GM23338 (cell line): ENCODE measurements at regions not wholly inside any gene's neighbourhood (a gene's known extent, or its start where the extent isn't known, plus 50 kb on each side); places are given as distances from the start of the nearest gene placed in this dataset.
A peak's percentile ranks its signal among the peaks of the same experiment; 100 is the strongest.

Source experiments
- ATAC-seq: fragments of 200-7000 bp; cut with Tn5 transposase; 3 replicates; pipeline ENCODE4 v1.9.1; 2020
- DNase-seq: peaks from one replicate; pipeline ENCODE4 v3.0.0-alpha.2; 2015; ENCODE audit warnings: low spot score
- H2AFZ ChIP-seq: fragments of 200-600 bp; sonication (generic); 2 replicates; pipeline ENCODE4 v1.8.0; 2016; ENCODE audit warnings: antibody characterized with exemption, mild to moderate bottlenecking, moderate library complexity
- H3F3A ChIP-seq: fragments of 200-600 bp; sonication (generic); replicated peaks from 2 replicates; pipeline ENCODE4 v1.8.0; 2017; ENCODE audit warnings: antibody characterized with exemption, mixed run types, low read depth
- H3K27ac ChIP-seq: fragments of 200-600 bp; sonication (generic); 2 replicates; pipeline ENCODE4 v1.6.1; 2016; ENCODE audit warnings: low read depth
- H3K27me3 ChIP-seq: fragments of 200-600 bp; sonication (generic); 2 replicates; pipeline ENCODE4 v1.8.0; 2016; ENCODE audit warnings: mild to moderate bottlenecking, mixed run types, moderate library complexity; ENCODE audit not compliant: insufficient read depth
- H3K36me3 ChIP-seq: fragments of 200-600 bp; sonication (generic); 2 replicates; pipeline ENCODE4 v1.8.0; 2016; ENCODE audit warnings: mild to moderate bottlenecking; ENCODE audit not compliant: insufficient read depth
- H3K4me1 ChIP-seq: fragments of 200-600 bp; sonication (generic); 2 replicates; pipeline ENCODE4 v1.8.0; 2016; ENCODE audit warnings: mild to moderate bottlenecking, moderate library complexity; ENCODE audit not compliant: insufficient read depth
- H3K4me2 ChIP-seq: fragments of 200-600 bp; sonication (generic); 2 replicates; pipeline ENCODE4 v1.7.1; 2017; ENCODE audit warnings: mixed run types
- H3K4me3 ChIP-seq: fragments of 200-600 bp; sonication (generic); 2 replicates; pipeline ENCODE4 v1.6.1; 2016; ENCODE audit warnings: mixed run types
- H3K79me2 ChIP-seq: fragments of 200-600 bp; sonication (generic); replicated peaks from 2 replicates; pipeline ENCODE4 v1.8.0; 2017; ENCODE audit warnings: mild to moderate bottlenecking; ENCODE audit not compliant: insufficient read depth
- H3K9me2 ChIP-seq: fragments of 200-600 bp; sonication (generic); 2 replicates; pipeline ENCODE4 v1.8.0; 2017; ENCODE audit not compliant: insufficient read depth
- H4K20me1 ChIP-seq: fragments of 200-600 bp; sonication (generic); replicated peaks from 2 replicates; pipeline ENCODE4 v1.8.0; 2017; ENCODE audit warnings: mild to moderate bottlenecking; ENCODE audit not compliant: insufficient read depth
- H3K27ac Mint-ChIP-seq: 2 replicates; pipeline ENCODE4 v1.8.0; 2020; ENCODE audit warnings: inconsistent platforms, mild to moderate bottlenecking, moderate library complexity, mixed read lengths
- H3K27me3 Mint-ChIP-seq: 3 replicates; pipeline ENCODE4 v1.8.0; 2022; ENCODE audit warnings: low read depth, mild to moderate bottlenecking, moderate library complexity, mixed read lengths, inconsistent platforms; ENCODE audit not compliant: insufficient read depth, poor library complexity
- H3K36me3 Mint-ChIP-seq: 3 replicates; pipeline ENCODE4 v1.8.0; 2021; ENCODE audit warnings: low read depth, mild to moderate bottlenecking, inconsistent platforms, moderate library complexity, mixed read lengths
- H3K4me1 Mint-ChIP-seq: 3 replicates; pipeline ENCODE4 v1.8.0; 2020; ENCODE audit warnings: mild to moderate bottlenecking, inconsistent platforms, mixed read lengths
- H3K4me3 Mint-ChIP-seq: 3 replicates; pipeline ENCODE4 v1.8.0; 2021; ENCODE audit warnings: moderate library complexity, mild to moderate bottlenecking, inconsistent platforms, mixed read lengths
- H3K9me3 Mint-ChIP-seq: 3 replicates; pipeline ENCODE4 v1.8.0; 2020; ENCODE audit warnings: moderate library complexity, mild to moderate bottlenecking, inconsistent platforms, mixed read lengths
- CTCF ChIP-seq, 2 experiments: fragments of 200-600 bp in 1 of 2; sonication (generic) in 1 of 2; conservative IDR thresholded peaks; 2 replicates each; pipeline versions ENCODE4 v1.5.1 to v1.6.1; 2016 to 2017; ENCODE audit warnings: antibody characterized with exemption in 2 of 2, low read depth in 2 of 2, mild to moderate bottlenecking in 2 of 2, moderate library complexity in 1 of 2
- EZH2 ChIP-seq: fragments of 200-600 bp; sonication (generic); IDR thresholded peaks from one replicate; pipeline ENCODE4 v1.8.0; 2017; ENCODE audit warnings: antibody characterized with exemption, mild to moderate bottlenecking, low read depth; ENCODE audit not compliant: unreplicated experiment
- EZH2phosphoT487 ChIP-seq: fragments of 200-600 bp; sonication (generic); IDR thresholded peaks from one replicate; pipeline ENCODE4 v1.8.1; 2018; ENCODE audit warnings: antibody characterized with exemption; ENCODE audit not compliant: unreplicated experiment
- JUNB ChIP-seq: IDR thresholded peaks from one replicate; pipeline ENCODE4 v1.6.1; 2016; ENCODE audit warnings: antibody characterized with exemption; ENCODE audit not compliant: unreplicated experiment
- POLR2AphosphoS5 ChIP-seq: IDR thresholded peaks from 2 replicates; pipeline ENCODE4 v1.6.1; 2016; ENCODE audit warnings: antibody characterized with exemption, low read depth
- REST ChIP-seq: IDR thresholded peaks from one replicate; pipeline ENCODE4 v1.6.1; 2018; ENCODE audit warnings: antibody characterized with exemption; ENCODE audit not compliant: unreplicated experiment
- ZNF114 ChIP-seq: fragments of 250-450 bp; sonication (Bioruptor Pico); IDR thresholded peaks from 2 replicates; pipeline ENCODE4 v1.5.0; 2020; ENCODE audit warnings: mild to moderate bottlenecking, moderate library complexity

- TF ChIP-seq CTCF (conservative IDR thresholded peaks at IDR 0.05; ENCODE audit: low read depth in 2 of 2) (no peak), REST (no peak), ZNF114 (CRISPR knock-in tag) (no peak), POLR2AphosphoS5 (no peak), EZH2 (no peak), EZH2phosphoT487 (no peak)
Observed at GRCh38 chrX:15072259-15072658, 197.6 kb downstream of the ASB9 start (continued).

- Mint-ChIP-seq H3K9me3 (0 out of 3 replicates have a peak, but pooled peaks cover 2% of the 10 kb centered on the region), H3K4me3 (no peak overlapping the region), H3K27ac (no peak overlapping the region), H3K27me3 (no peaks in the 10 kb centered on the region), H3K36me3 (no peaks in the 10 kb centered on the region), H3K4me1 (peaks cover 7% of the 10 kb centered on the region; the same call in 2 of the 3 replicates)
- H3K9me2 ChIP-seq = no peaks in the 10 kb centered on the region
- H3K4me1 ChIP-seq = no peaks in the 10 kb centered on the region
- no peaks in the 10 kb centered on the region for H3K27me3 ChIP-seq
- ATAC-seq = no peak
- no peak overlapping the region for H3K27ac ChIP-seq
- no peak overlapping the region for H3K4me3 ChIP-seq
- H3K4me2 ChIP-seq = no peak overlapping the region
- H4K20me1 ChIP-seq = no peaks in the 10 kb centered on the region
- no peaks in the 10 kb centered on the region for H3K36me3 ChIP-seq
- TF ChIP-seq CTCF (conservative IDR thresholded peaks at IDR 0.05; ENCODE audit: low read depth in 2 of 2) (peak in 1 of 2 experiments; percentile 30; a peak in 2 of 4 replicates), JUNB (no peak)
- no peak for DNase-seq
- no peaks in the 10 kb centered on the region for H3K79me2 ChIP-seq
- no peaks in the 10 kb centered on the region for H3F3A ChIP-seq
- H2AFZ ChIP-seq = no peak overlapping the region
Observed at GRCh38 chrX:15059474-15059873, 186.3 kb downstream of the MOSPD2 start.
